ENCODE measurements at regions not wholly inside any gene's neighbourhood (a gene's known extent, or its start where the extent isn't known, plus 50 kb on each side); places are given as distances from the start of the nearest gene placed in this dataset.

DNA sequence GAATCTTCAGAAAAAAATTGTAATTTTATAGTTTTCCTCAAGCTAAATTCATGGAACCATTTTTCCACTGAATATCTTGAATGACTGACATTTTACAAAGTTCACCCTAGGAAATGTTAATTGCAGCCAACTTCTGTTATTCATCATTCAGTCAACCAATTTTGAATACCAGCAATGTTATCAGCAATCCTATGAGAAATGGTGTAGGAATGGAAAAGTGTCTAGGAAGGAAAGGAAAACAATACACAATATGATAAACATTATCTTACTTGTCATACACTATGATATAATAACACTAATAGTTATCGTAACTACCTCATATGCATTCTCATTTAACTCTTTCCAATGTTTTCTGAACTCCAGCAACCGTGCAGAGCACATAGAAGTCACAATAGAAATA is 790.5 kb upstream of the LRRC4C start:
- no peaks in the 10 kb centered on the region for H3K9me3 Mint-ChIP-seq (ENCODE audit: unreplicated experiment)
- Histone ChIP-seq H4K20me1 (ENCODE audit: insufficient read depth, low read length) (no peaks in the 10 kb centered on the region), H3K4me2 (ENCODE audit: low read length) (peak overlapping the region; percentile 62), H3K9ac (ENCODE audit: low read length) (peak overlapping the region; percentile 71), H3K9me3 (ENCODE audit: insufficient read depth, low read depth, low read length) (no peaks in the 10 kb centered on the region), H3K4me1 (ENCODE audit: insufficient read depth, low read length) (peaks cover 4% of the 10 kb centered on the region), H3K79me2 (ENCODE audit: insufficient read depth, low read length) (no peaks in the 10 kb centered on the region), H3K4me3 (ENCODE audit: insufficient read depth, low read depth, low read length) (peak overlapping the region; percentile 29), H2AFZ (ENCODE audit: low read depth, low read length) (peak overlapping the region; percentile 40), H3K27me3 (ENCODE audit: insufficient read depth, low read length) (no peaks in the 10 kb centered on the region), H3K36me3 (ENCODE audit: insufficient read depth, low read length) (no peaks in the 10 kb centered on the region), H3K27ac (ENCODE audit: low read depth, low read length) (peak overlapping the region; percentile 77)
- FAIRE-seq = no peak
- H3K27me3 Mint-ChIP-seq (ENCODE audit: low read depth, unreplicated experiment) = no peaks in the 10 kb centered on the region
- H3K36me3 Mint-ChIP-seq (ENCODE audit: low read depth, unreplicated experiment) = no peaks in the 10 kb centered on the region
- peak; percentile 47 for DNase-seq (ENCODE audit: low read depth)
- H3K27ac Mint-ChIP-seq (ENCODE audit: unreplicated experiment) = peak overlapping the region; percentile 48
- peaks cover 5% of the 10 kb centered on the region for H3K4me1 Mint-ChIP-seq (ENCODE audit: low read depth, unreplicated experiment)
- TF ChIP-seq, protein P1, sequence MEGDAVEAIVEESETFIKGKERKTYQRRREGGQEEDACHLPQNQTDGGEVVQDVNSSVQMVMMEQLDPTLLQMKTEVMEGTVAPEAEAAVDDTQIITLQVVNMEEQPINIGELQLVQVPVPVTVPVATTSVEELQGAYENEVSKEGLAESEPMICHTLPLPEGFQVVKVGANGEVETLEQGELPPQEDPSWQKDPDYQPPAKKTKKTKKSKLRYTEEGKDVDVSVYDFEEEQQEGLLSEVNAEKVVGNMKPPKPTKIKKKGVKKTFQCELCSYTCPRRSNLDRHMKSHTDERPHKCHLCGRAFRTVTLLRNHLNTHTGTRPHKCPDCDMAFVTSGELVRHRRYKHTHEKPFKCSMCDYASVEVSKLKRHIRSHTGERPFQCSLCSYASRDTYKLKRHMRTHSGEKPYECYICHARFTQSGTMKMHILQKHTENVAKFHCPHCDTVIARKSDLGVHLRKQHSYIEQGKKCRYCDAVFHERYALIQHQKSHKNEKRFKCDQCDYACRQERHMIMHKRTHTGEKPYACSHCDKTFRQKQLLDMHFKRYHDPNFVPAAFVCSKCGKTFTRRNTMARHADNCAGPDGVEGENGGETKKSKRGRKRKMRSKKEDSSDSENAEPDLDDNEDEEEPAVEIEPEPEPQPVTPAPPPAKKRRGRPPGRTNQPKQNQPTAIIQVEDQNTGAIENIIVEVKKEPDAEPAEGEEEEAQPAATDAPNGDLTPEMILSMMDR (IDR thresholded peaks at IDR 0.05; ENCODE audit: insufficient read depth, low read depth, low read length) = no peak
- TF ChIP-seq EZH2 (IDR thresholded peaks at IDR 0.05; ENCODE audit: insufficient read depth, low read length) = no peak
- H3K4me3 Mint-ChIP-seq (ENCODE audit: unreplicated experiment) = no peak overlapping the region

DNA sequence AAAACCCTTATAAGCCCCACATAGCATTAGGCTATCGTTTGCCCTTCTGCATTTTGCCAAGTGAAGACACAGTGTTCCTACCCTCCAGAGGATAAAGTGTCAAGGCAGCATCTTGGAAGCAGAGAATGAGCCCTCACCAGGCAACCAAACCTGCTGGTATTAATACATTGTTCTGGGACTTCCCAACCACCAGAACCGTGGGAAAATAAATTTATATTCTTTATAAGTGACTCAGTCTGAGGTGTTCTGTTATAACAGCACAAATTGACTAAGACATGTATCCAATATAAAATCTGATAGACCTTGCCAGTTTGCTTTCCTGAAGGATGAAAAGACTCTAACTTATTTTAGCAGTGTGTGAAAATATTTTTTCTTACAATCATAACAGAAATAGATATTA is 792.5 kb upstream of the LRRC4C start:
- H3K27ac ChIP-seq (ENCODE audit: low read depth, low read length) = no peak overlapping the region
- no peak overlapping the region for H3K4me3 Mint-ChIP-seq (ENCODE audit: unreplicated experiment)
- no peaks in the 10 kb centered on the region for H3K27me3 Mint-ChIP-seq (ENCODE audit: low read depth, unreplicated experiment)
- H3K79me2 ChIP-seq (ENCODE audit: insufficient read depth, low read length) = no peaks in the 10 kb centered on the region
- H3K36me3 ChIP-seq (ENCODE audit: insufficient read depth, low read length) = no peaks in the 10 kb centered on the region
- H3K9me3 ChIP-seq (ENCODE audit: insufficient read depth, low read depth, low read length) = no peaks in the 10 kb centered on the region
- H3K4me1 Mint-ChIP-seq (ENCODE audit: low read depth, unreplicated experiment) = peaks cover 5% of the 10 kb centered on the region
- DNase-seq (ENCODE audit: low read depth) = no peak
- no peak overlapping the region for H3K27ac Mint-ChIP-seq (ENCODE audit: unreplicated experiment)
- no peaks in the 10 kb centered on the region for H3K27me3 ChIP-seq (ENCODE audit: insufficient read depth, low read length)
- no peak for FAIRE-seq
- H3K4me3 ChIP-seq (ENCODE audit: insufficient read depth, low read depth, low read length) = no peak overlapping the region
- TF ChIP-seq, protein P1 (IDR thresholded peaks at IDR 0.05; ENCODE audit: insufficient read depth, low read depth, low read length) = no peak
- TF ChIP-seq EZH2 (IDR thresholded peaks at IDR 0.05; ENCODE audit: insufficient read depth, low read length) = no peak
- no peaks in the 10 kb centered on the region for H3K9me3 Mint-ChIP-seq (ENCODE audit: unreplicated experiment)
- H2AFZ ChIP-seq (ENCODE audit: low read depth, low read length) = no peak overlapping the region
- H4K20me1 ChIP-seq (ENCODE audit: insufficient read depth, low read length) = no peaks in the 10 kb centered on the region
- H3K9ac ChIP-seq (ENCODE audit: low read length) = no peak overlapping the region
- no peaks in the 10 kb centered on the region for H3K36me3 Mint-ChIP-seq (ENCODE audit: low read depth, unreplicated experiment)
- peaks cover 4% of the 10 kb centered on the region for H3K4me1 ChIP-seq (ENCODE audit: insufficient read depth, low read length)
- H3K4me2 ChIP-seq (ENCODE audit: low read length) = no peak overlapping the region

DNA sequence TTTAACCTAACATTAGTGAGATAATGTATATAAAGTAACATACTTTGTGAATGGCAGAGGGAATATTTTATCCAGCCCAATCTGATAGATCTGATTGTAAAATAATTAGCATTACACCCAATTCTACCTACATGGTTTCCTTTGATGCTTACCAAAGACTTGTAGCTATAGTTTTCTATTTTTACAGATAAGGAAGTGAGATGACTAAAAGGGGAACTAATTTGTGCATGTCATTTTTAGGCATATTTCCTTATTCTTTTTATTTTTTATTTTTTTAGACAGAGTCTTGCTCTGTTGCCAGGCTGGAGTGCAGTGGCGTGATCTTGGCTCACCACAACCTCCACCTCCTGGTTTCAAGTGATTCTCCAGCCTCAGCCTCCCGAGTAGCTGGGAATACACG is 793.7 kb upstream of the LRRC4C start:
- no peak overlapping the region for H3K4me2 ChIP-seq (ENCODE audit: low read length)
- H3K4me3 Mint-ChIP-seq (ENCODE audit: unreplicated experiment) = no peak overlapping the region
- TF ChIP-seq, protein P1 (IDR thresholded peaks at IDR 0.05; ENCODE audit: insufficient read depth, low read depth, low read length) = no peak
- TF ChIP-seq EZH2 (IDR thresholded peaks at IDR 0.05; ENCODE audit: insufficient read depth, low read length) = no peak
- DNase-seq (ENCODE audit: low read depth) = no peak
- peaks cover 5% of the 10 kb centered on the region for H3K4me1 Mint-ChIP-seq (ENCODE audit: low read depth, unreplicated experiment)
- H3K9me3 ChIP-seq (ENCODE audit: insufficient read depth, low read depth, low read length) = no peaks in the 10 kb centered on the region
- no peak overlapping the region for H2AFZ ChIP-seq (ENCODE audit: low read depth, low read length)
- H3K27me3 Mint-ChIP-seq (ENCODE audit: low read depth, unreplicated experiment) = no peaks in the 10 kb centered on the region
- no peak overlapping the region for H3K4me3 ChIP-seq (ENCODE audit: insufficient read depth, low read depth, low read length)
- peaks cover 4% of the 10 kb centered on the region for H3K4me1 ChIP-seq (ENCODE audit: insufficient read depth, low read length)
- H3K27ac Mint-ChIP-seq (ENCODE audit: unreplicated experiment) = no peak overlapping the region
- H3K27ac ChIP-seq (ENCODE audit: low read depth, low read length) = no peak overlapping the region
- H3K79me2 ChIP-seq (ENCODE audit: insufficient read depth, low read length) = no peaks in the 10 kb centered on the region
- no peaks in the 10 kb centered on the region for H3K27me3 ChIP-seq (ENCODE audit: insufficient read depth, low read length)
- no peaks in the 10 kb centered on the region for H3K9me3 Mint-ChIP-seq (ENCODE audit: unreplicated experiment)
- no peak for FAIRE-seq
- H4K20me1 ChIP-seq (ENCODE audit: insufficient read depth, low read length) = no peaks in the 10 kb centered on the region
- H3K9ac ChIP-seq (ENCODE audit: low read length) = no peak overlapping the region
- H3K36me3 Mint-ChIP-seq (ENCODE audit: low read depth, unreplicated experiment) = no peaks in the 10 kb centered on the region
- no peaks in the 10 kb centered on the region for H3K36me3 ChIP-seq (ENCODE audit: insufficient read depth, low read length)
